ENCODE measurements at regions not wholly inside any gene's neighbourhood (a gene's known extent, or its start where the extent isn't known, plus 50 kb on each side); places are given as distances from the start of the nearest gene placed in this dataset.
A peak's percentile ranks its signal among the peaks of the same experiment; 100 is the strongest.

- TF ChIP-seq, protein P1, sequence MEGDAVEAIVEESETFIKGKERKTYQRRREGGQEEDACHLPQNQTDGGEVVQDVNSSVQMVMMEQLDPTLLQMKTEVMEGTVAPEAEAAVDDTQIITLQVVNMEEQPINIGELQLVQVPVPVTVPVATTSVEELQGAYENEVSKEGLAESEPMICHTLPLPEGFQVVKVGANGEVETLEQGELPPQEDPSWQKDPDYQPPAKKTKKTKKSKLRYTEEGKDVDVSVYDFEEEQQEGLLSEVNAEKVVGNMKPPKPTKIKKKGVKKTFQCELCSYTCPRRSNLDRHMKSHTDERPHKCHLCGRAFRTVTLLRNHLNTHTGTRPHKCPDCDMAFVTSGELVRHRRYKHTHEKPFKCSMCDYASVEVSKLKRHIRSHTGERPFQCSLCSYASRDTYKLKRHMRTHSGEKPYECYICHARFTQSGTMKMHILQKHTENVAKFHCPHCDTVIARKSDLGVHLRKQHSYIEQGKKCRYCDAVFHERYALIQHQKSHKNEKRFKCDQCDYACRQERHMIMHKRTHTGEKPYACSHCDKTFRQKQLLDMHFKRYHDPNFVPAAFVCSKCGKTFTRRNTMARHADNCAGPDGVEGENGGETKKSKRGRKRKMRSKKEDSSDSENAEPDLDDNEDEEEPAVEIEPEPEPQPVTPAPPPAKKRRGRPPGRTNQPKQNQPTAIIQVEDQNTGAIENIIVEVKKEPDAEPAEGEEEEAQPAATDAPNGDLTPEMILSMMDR (conservative IDR thresholded peaks at IDR 0.05; ENCODE audit: low read depth, low read length): no peak
These were observed 640.0 kb upstream of the ADGRL2 start for GRCh38 chr1:81160696-81161095.

GRCh38 chr1:81158592-81158991, 642.1 kb upstream of the ADGRL2 start:
- H3K4me3 ChIP-seq (ENCODE audit: low read depth, low read length): no peak overlapping the region
- TF ChIP-seq, protein P1 (conservative IDR thresholded peaks at IDR 0.05; ENCODE audit: low read depth, low read length): no peak
- DNase-seq (ENCODE audit: low read depth): no peak

More at GRCh38 chr1:81160696-81161095, 640.0 kb upstream of the ADGRL2 start:
- H3K4me3 ChIP-seq (ENCODE audit: low read depth, low read length): no peak overlapping the region
- no peak for DNase-seq (ENCODE audit: low read depth)

- H3K4me3 ChIP-seq (ENCODE audit: low read depth, low read length): no peak overlapping the region
- no peak for DNase-seq (ENCODE audit: low read depth)
- TF ChIP-seq, protein P1 (conservative IDR thresholded peaks at IDR 0.05; ENCODE audit: low read depth, low read length): no peak
These were observed 643.0 kb upstream of the ADGRL2 start for GRCh38 chr1:81157686-81158085.

DNA sequence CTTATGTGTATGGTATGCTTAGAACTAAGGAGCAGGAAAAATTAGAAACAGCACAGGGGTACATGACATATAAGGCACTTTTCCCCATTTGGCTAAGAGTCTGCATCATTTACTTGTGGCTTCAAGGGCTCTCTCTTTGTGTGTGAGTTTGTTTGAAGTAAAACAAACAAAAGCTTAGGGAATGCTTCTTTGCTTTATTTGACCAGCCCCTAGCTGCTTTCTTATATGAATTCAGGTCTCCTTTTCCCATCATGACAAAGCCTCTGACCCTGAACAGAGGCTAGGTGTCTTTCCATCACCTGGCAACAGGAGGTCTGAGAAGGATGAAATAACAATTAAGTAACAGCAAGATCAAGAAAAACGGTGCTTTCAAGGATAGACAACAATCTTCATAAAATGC, 643.8 kb upstream of the ADGRL2 start:
- no peak overlapping the region for H3K4me3 ChIP-seq (ENCODE audit: low read depth, low read length)
- TF ChIP-seq, protein P1 (conservative IDR thresholded peaks at IDR 0.05; ENCODE audit: low read depth, low read length): no peak
- DNase-seq (ENCODE audit: low read depth): no peak

DNA sequence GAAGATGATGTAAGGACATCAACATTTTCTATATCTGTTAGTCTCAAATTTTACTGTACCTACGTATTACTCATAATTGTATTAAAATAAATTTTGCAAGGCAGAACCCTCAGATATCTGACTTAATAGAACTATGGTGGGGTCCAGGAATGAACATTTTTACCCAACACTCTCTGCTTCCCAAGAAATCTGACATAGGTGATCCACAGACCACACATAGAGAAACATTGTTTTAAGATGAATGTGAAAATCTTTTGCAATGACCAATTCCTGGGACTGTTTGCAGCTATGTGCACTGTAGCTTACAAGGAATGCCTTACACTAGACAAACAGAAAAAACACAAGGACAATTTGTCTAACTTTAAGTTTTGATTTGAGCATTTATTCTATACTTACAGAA, 645.6 kb upstream of the ADGRL2 start:
- TF ChIP-seq, protein P1 (conservative IDR thresholded peaks at IDR 0.05; ENCODE audit: low read depth, low read length): no peak
- peak; percentile 39 for DNase-seq (ENCODE audit: low read depth)
- no peak overlapping the region for H3K4me3 ChIP-seq (ENCODE audit: low read depth, low read length)

DNA sequence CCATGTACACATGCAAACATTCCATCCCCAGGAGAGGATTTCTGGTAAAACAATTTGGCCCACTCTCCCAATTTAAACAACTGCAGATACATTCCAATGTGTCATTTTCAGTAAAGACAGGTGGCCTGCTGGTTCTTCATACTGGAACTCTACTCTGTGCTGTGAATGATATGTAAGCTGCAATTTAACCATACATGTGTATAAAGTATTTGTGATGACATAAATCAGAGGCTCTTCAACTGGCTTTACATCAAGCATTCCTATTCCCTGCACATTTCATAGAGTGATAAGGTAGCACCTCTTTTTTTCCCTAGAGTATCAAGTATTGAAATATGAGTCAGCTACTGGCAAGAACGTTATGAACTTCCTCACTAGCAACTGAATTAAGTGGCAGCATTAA, 649.5 kb upstream of the ADGRL2 start:
- DNase-seq (ENCODE audit: low read depth): no peak

More for the DNA sequence above, 649.5 kb upstream of the ADGRL2 start:
- TF ChIP-seq, protein P1 (conservative IDR thresholded peaks at IDR 0.05; ENCODE audit: low read depth, low read length): no peak
- H3K4me3 ChIP-seq (ENCODE audit: low read depth, low read length): no peak overlapping the region

All from epithelial cell of proximal tubule (primary cell).